ENCODE measurements at regions not wholly inside any gene's neighbourhood (a gene's known extent, or its start where the extent isn't known, plus 50 kb on each side); places are given as distances from the start of the nearest gene placed in this dataset.
A peak's percentile ranks its signal among the peaks of the same experiment; 100 is the strongest.

GRCh38 chr17:81345228-81346089 lies 49.8 kb upstream of the BAHCC1 start:
- peak; percentile 39 for TF ChIP-seq CTCF (IDR thresholded peaks at IDR 0.05; ENCODE audit: low read depth, low read length, missing control alignments)
- in situ Hi-C loops (cut with HindIII; ENCODE audit: low sequenced_read_pairs) = no loop called here
- DNase-seq (ENCODE audit: low read depth) = peak; percentile 70
- peak overlapping the region; percentile 96 for H3K4me3 ChIP-seq (ENCODE audit: low read depth, low read length)

Data from astrocyte of the cerebellum (primary cell).